ELR (cell line): ENCODE measurements at regions not wholly inside any gene's neighbourhood (a gene's known extent, or its start where the extent isn't known, plus 50 kb on each side); places are given as distances from the start of the nearest gene placed in this dataset.

Experiments
- DNase-seq: peaks from one replicate; pipeline ENCODE4 v3.0.0-alpha.2; 2015; ENCODE audit warnings: low read depth

GRCh38 chr14:58846682-58847465 lies 209.1 kb downstream of the DACT1 start:
- no peak for DNase-seq

GRCh38 chr14:58848365-58848764 lies 210.6 kb downstream of the DACT1 start:
- no peak for DNase-seq

GRCh38 chr14:58849601-58850000 lies 211.8 kb downstream of the DACT1 start:
- DNase-seq = no peak

- no peak for DNase-seq
These were observed 212.2 kb downstream of the DACT1 start for GRCh38 chr14:58850011-58850410.

GRCh38 chr14:58861586-58861985 lies 223.8 kb downstream of the DACT1 start:
- DNase-seq = no peak

- no peak for DNase-seq
These were observed 224.8 kb downstream of the DACT1 start for GRCh38 chr14:58862416-58863160.

- DNase-seq = no peak
These were observed 226.0 kb downstream of the DACT1 start for GRCh38 chr14:58863661-58864345.

- no peak for DNase-seq
These were observed 227.2 kb downstream of the DACT1 start for GRCh38 chr14:58864751-58865513.

GRCh38 chr14:58865514-58866281 lies 227.9 kb downstream of the DACT1 start:
- no peak for DNase-seq

- no peak for DNase-seq
These were observed 228.6 kb downstream of the DACT1 start for GRCh38 chr14:58866391-58866790.

GRCh38 chr14:58870961-58871360 lies 233.2 kb downstream of the DACT1 start:
- DNase-seq = no peak

GRCh38 chr14:58871573-58871972 lies 233.8 kb downstream of the DACT1 start:
- DNase-seq = no peak

- no peak for DNase-seq
These were observed 234.3 kb downstream of the DACT1 start for GRCh38 chr14:58872061-58872460.

- DNase-seq = no peak
These were observed 235.6 kb downstream of the DACT1 start for GRCh38 chr14:58873228-58873953.

- no peak for DNase-seq
These were observed 237.9 kb downstream of the DACT1 start for GRCh38 chr14:58875613-58876012.

- DNase-seq = no peak
These were observed 238.8 kb downstream of the DACT1 start for GRCh38 chr14:58876608-58877007.

- DNase-seq = peak; percentile 6
These were observed 240.8 kb downstream of the DACT1 start for GRCh38 chr14:58878439-58879139.

- no peak for DNase-seq
These were observed 243.7 kb downstream of the DACT1 start for GRCh38 chr14:58881433-58881832.

- DNase-seq = no peak
These were observed 244.8 kb downstream of the DACT1 start for GRCh38 chr14:58882577-58883018.

- peak; percentile 22 for DNase-seq
These were observed 246.7 kb downstream of the DACT1 start for GRCh38 chr14:58884442-58884841.
